Liver (tissue), 3 donors: ENCODE measurements at regions not wholly inside any gene's neighbourhood (a gene's known extent, or its start where the extent isn't known, plus 50 kb on each side); places are given as distances from the start of the nearest gene placed in this dataset.

ENCODE experiments used
- JUND ChIP-seq, 2 donors: IDR thresholded peaks; 2 replicates each; pipeline ENCODE4 v1.6.1; 2016; ENCODE audit warnings: antibody characterized with exemption in 2 of 2
- RAD21 ChIP-seq, 2 donors: IDR thresholded peaks; 2 replicates each; pipeline ENCODE4 v1.6.1; 2016; ENCODE audit warnings: antibody characterized with exemption in 2 of 2, mild to moderate bottlenecking in 2 of 2
- YY1 ChIP-seq: IDR thresholded peaks from 2 replicates; pipeline ENCODE4 v1.6.1; 2016; ENCODE audit warnings: antibody characterized with exemption, mild to moderate bottlenecking
- ZBTB33 ChIP-seq: IDR thresholded peaks from 2 replicates; pipeline ENCODE4 v1.6.1; 2016; ENCODE audit warnings: antibody characterized with exemption
- TF ChIP-seq, protein P1 (sequence below): fragments of 150-350 bp; IDR thresholded peaks from 2 replicates; pipeline ENCODE4 v1.5.1; 2017; ENCODE audit warnings: improper control_type of control experiment, low read depth, low read length; ENCODE audit not compliant: missing input control
- TF ChIP-seq, protein P2 (sequence below): IDR thresholded peaks from 2 replicates; pipeline ENCODE4 v1.6.1; 2016; ENCODE audit warnings: antibody characterized with exemption
- donor health status: healthy.
- donor health status: healthy.

- TF ChIP-seq, protein P1, sequence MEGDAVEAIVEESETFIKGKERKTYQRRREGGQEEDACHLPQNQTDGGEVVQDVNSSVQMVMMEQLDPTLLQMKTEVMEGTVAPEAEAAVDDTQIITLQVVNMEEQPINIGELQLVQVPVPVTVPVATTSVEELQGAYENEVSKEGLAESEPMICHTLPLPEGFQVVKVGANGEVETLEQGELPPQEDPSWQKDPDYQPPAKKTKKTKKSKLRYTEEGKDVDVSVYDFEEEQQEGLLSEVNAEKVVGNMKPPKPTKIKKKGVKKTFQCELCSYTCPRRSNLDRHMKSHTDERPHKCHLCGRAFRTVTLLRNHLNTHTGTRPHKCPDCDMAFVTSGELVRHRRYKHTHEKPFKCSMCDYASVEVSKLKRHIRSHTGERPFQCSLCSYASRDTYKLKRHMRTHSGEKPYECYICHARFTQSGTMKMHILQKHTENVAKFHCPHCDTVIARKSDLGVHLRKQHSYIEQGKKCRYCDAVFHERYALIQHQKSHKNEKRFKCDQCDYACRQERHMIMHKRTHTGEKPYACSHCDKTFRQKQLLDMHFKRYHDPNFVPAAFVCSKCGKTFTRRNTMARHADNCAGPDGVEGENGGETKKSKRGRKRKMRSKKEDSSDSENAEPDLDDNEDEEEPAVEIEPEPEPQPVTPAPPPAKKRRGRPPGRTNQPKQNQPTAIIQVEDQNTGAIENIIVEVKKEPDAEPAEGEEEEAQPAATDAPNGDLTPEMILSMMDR = no peak
- TF ChIP-seq ZBTB33 (no peak), JUND (IDR thresholded peaks at IDR 0.05) (no peak), RAD21 (IDR thresholded peaks at IDR 0.05) (no peak), YY1 (no peak)
- TF ChIP-seq, protein P2, sequence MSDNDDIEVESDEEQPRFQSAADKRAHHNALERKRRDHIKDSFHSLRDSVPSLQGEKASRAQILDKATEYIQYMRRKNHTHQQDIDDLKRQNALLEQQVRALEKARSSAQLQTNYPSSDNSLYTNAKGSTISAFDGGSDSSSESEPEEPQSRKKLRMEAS = no peak
Observed at GRCh38 chr10:63917363-63917762, 396.2 kb downstream of the REEP3 start.
